NCI-H2196 (cell line): ENCODE measurements at regions not wholly inside any gene's neighbourhood (a gene's known extent, or its start where the extent isn't known, plus 50 kb on each side); places are given as distances from the start of the nearest gene placed in this dataset.
"Not testable (repeated sequence)": the region's sequence is repeated elsewhere in the genome, so short reads cannot be mapped to it uniquely, and the experiment has no call there.

ENCODE experiments used
- DNase-seq: peaks from one replicate; lab custom pipeline; 2025; ENCODE audit not compliant: unreplicated experiment; lab: John Stamatoyannopoulos, UW

GRCh38 chr5:108467563-108467962 lies 85.7 kb upstream of the FBXL17 start:
- DNase-seq = no peak

- no peak for DNase-seq
These were observed 79.9 kb upstream of the FBXL17 start for GRCh38 chr5:108461628-108462367.

- no peak for DNase-seq
These were observed 77.9 kb upstream of the FBXL17 start for GRCh38 chr5:108459769-108460168.

GRCh38 chr5:108451269-108451668 lies 69.4 kb upstream of the FBXL17 start:
- no peak for DNase-seq

- not testable (repeated sequence) for DNase-seq
These were observed 62.2 kb upstream of the FBXL17 start for GRCh38 chr5:108444130-108444529.

- not testable (repeated sequence) for DNase-seq
These were observed 60.3 kb upstream of the FBXL17 start for GRCh38 chr5:108442063-108442651.

GRCh38 chr5:108437425-108437824 lies 55.5 kb upstream of the FBXL17 start:
- DNase-seq = no peak

- DNase-seq = no peak
These were observed 54.8 kb upstream of the FBXL17 start for GRCh38 chr5:108436696-108437095.

- no peak for DNase-seq
These were observed 51.7 kb upstream of the FBXL17 start for GRCh38 chr5:108433600-108433999.

- no peak for DNase-seq
These were observed 50.1 kb upstream of the FBXL17 start for GRCh38 chr5:108432024-108432423.
